T-helper 2 cell treated with Interferon-gamma antibody and Interleukin-4, amounts not matched to agents 100 ng/mL and 5 ng/mL, for 36 hours (primary cell): ENCODE measurements at regions not wholly inside any gene's neighbourhood (a gene's known extent, or its start where the extent isn't known, plus 50 kb on each side); places are given as distances from the start of the nearest gene placed in this dataset.
"Not testable (repeated sequence)": the region's sequence is repeated elsewhere in the genome, so short reads cannot be mapped to it uniquely, and the experiment has no call there.

Experiments used
- intact Hi-C: fragments of 100-400 bp; cut with micrococcal nuclease; formaldehyde crosslinking; loops from one replicate; pipeline ENCODE4 v1.15.1; 2023

DNA sequence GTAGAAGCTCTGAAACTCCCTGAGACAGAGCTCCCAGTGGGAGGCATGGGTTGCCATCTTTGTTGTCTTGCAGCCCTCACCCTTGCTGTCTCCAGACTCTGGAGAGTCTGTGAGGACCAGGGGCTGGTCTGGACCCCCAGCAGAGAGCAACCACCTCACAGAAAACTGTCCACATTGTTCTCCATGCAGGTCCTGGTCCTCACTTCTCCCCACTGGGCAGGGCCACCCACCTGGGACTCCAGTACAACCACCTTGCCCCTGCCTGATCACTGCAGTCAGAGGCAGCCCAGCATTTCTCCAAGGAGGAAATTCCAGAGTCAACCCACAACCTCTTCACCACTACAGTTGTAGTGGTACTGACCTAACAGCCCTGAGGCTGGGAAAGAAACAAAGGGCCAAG lies 285.6 kb upstream of the RPS23 start:
- intact Hi-C loops, result no loop called here

DNA sequence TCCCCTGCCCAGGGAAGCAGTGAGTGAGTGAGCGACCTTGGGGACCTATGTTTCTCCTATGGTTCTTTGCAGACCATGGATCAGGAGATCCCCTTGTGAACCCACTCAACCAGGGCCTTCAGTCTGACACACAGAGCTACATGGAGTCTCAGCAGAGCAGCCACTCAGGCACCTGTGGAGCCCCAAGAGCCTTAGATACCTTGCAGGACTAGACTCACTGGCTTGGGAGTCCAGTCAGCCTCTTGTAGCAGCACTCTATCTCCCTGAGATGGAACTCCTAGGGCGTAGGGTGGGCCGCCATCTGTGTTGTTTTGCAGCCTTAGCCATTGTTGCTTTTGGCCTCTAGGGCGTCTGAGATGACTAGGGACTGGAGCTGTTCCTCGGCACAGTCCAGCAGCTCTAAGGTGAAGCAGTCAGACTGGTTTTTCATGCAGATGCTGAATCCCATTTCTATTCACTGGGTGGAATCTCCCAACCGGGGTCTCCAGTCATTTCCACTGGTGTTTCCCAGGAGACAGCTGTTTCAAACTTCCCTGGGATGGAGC lies 284.6 kb upstream of the RPS23 start:
- intact Hi-C loops, result no loop called here

- intact Hi-C loops, result no loop called here
Observed at GRCh38 chr5:82561797-82562196, 283.6 kb upstream of the RPS23 start.

DNA sequence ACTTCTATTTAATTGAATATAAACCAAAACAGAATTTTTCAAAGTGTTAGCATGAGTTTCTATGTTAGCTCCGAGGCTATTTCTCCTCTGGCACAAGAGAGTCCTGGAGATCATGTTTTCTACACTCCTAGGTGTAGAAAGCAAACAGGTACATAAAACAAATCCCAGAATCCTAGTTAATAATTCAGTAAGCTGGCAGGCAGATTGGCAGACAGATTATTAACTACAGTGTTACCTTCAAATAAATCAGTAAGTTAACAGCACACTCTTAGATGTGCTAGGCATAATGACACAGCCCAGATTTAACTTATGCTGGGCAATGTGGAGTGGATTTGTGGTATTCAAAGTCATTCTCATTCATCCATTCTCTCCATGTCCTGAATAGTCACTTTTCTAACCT lies 282.8 kb upstream of the RPS23 start:
- intact Hi-C loops, result no loop called here

DNA sequence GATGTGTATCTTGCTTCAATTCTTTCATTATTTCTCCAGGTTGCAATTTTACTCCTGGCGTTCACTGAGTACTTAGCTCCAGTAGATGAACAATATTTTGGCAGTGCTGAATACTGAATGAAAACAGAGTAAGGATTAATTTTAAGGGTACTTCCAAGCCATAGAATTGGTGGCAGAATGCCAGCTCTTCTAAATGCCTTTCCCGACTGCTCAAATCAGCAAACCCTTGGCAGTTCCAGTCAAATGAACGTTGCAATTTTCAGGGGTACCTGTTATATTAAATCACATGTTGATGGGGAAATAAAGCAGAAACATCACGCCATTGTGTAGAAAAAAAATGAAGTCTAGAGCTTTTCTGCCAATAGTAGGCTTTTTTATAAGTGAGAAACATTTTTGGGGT lies 282.4 kb upstream of the RPS23 start:
- intact Hi-C loops, result no loop called here

DNA sequence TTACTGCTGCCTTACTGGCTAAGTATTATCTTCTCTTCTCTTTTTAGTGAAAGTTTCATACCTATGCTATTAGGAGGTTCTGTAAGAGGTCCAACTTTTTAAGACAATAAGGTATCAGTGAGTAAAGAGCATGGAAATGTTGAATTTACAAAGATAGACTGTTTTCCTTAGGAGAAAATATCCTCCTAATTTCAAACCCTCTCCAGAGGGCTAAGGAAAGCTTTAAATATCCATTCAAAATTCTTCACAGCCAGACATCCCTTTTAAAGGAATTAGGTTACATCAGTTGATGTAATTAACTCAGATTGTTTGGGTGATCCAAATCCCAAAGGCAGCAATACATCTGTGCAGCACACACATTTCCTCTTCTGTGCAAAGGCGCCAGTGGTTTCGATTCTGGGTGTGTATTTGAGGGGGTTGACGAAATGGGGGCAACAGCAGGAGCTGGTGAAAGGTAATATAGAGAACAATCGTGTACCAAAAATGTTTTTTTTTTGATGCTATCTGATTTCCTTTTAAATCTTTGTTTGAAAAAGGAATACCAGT lies 273.8 kb upstream of the RPS23 start:
- intact Hi-C loops, result no loop called here

DNA sequence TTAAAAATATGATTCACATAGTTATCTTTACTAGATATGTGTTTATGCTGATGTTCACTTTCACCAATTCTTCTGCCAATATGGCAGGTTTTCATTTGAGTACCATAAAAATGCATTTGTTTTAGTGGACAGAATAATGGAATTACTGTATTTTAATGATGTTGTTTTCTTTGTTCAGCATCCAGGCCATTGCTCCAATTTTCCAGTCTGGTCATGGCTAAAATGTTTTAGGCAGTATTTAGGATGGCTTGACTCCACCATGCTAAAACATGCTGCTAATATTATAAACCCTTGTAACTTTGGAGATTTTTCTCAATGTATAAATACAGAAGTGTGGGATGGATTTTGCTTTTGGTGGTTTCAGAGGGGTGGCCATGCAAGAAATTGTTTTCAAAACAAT lies 273.0 kb upstream of the RPS23 start:
- intact Hi-C loops, result no loop called here

- intact Hi-C loops, result no loop called here
Observed at GRCh38 chr5:82549263-82549662, 271.1 kb upstream of the RPS23 start.

GRCh38 chr5:82544004-82544403 lies 265.9 kb upstream of the RPS23 start:
- intact Hi-C loops, result no loop called here

- intact Hi-C loops, result no loop called here
Observed at GRCh38 chr5:82540301-82540700, 262.1 kb upstream of the RPS23 start.

- intact Hi-C loops, result no loop called here
Observed at GRCh38 chr5:82538339-82539034, 260.3 kb upstream of the RPS23 start.

DNA sequence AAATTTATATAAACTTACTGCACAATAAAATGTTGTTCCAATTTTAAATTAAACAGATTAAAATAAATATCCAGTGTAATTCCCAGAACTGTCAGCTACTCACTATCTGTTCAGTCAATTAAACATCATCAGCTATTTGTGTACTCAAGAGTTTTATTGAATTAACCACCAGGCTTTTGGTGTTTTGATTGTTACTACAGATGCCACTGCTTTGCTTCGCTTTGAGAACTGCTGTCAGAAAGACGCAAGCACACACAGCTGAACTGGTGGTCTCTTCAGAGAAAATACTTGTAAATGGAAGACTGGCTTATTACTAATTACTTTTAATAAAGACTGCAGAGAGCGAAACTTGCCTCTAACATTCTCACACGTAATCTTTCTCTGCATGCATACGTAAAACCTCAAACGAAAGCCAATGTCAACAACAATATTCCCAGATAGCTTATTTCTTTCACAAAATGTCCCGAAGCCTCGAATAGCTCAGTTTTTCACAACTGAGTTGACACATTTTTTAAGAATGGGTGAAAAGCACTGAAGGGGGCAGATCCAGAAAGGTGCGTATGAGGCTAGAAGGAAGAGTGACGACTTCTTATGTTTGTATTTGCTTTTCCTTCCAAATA lies 259.6 kb upstream of the RPS23 start:
- intact Hi-C loops, result no loop called here

GRCh38 chr5:82534986-82535385 lies 256.8 kb upstream of the RPS23 start:
- intact Hi-C loops, result no loop called here

DNA sequence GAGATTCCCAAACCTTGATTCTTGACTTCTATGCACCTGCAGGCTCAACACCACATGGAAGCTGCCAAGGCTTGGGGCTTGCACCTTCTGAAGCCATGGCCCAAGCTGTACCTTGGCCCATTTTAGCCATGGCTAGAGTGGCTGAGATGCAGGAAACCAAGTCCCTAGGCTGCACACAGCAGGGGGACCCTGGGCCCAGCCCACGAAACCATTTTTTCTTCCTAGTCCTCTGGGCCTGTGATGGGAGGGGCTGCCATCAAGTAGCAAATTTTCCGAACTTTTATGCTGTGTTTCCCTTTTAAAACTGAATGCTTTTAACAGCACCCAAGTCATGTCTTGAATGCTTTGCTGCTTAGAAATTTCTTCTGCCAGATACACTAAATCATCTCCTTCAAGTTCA lies 253.9 kb upstream of the RPS23 start:
- intact Hi-C loops, result not testable (repeated sequence)

GRCh38 chr5:82526540-82526939 lies 248.4 kb upstream of the RPS23 start:
- intact Hi-C loops, result no loop called here

- intact Hi-C loops, result no loop called here
Observed at GRCh38 chr5:82525626-82526025, 247.5 kb upstream of the RPS23 start.

- intact Hi-C loops, result no loop called here
Observed at GRCh38 chr5:82523633-82524032, 245.5 kb upstream of the RPS23 start.

DNA sequence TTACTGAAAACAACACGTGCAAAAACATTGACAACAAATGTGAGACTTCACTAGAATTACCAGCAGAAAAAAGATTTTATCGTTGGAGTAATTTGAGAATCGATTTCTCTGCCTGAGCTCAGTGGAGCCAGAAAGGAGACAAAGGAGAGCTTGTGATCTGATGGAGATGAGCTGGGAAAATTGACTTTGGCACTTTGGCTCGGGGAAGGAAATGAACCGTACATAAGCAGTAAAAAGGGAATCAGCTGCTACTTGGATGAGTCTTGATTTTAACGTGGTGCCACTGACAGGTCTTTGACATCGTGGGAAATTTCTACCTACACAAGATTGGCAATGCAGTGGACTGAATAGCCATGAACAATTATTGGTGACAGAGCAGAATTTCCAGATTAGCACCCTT lies 244.7 kb upstream of the RPS23 start:
- intact Hi-C loops, result no loop called here

DNA sequence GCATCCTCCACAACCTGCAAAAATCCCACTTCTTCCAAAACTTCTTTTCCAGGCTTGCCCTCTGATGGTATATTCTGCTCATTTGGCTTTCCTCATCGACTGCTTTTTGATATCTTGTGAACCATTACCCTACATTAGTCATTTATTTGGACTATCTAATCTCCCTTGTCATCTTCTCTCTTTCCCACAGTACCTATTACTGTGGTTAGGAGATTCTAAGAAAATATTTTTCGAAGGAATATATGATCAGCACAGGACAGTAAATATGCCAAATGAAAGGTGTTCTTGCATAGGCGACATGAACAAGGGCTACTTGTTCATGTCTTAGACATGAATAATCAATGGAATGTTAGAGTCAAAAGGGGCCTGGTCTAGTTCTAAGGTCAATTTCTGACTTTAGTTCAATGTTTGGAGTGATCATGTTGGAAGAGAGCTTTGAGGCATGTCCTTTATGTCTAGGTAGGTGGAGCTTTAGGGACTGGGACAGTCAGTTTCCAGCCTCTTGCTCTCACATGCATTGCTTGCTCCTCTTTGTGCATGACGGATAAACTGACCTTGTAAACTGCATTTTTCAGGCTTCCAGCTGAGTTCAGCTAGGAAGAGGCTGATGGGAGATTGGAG lies 243.4 kb upstream of the RPS23 start:
- intact Hi-C loops, result no loop called here

- intact Hi-C loops, result no loop called here
Observed at GRCh38 chr5:82519558-82519957, 241.4 kb upstream of the RPS23 start.

DNA sequence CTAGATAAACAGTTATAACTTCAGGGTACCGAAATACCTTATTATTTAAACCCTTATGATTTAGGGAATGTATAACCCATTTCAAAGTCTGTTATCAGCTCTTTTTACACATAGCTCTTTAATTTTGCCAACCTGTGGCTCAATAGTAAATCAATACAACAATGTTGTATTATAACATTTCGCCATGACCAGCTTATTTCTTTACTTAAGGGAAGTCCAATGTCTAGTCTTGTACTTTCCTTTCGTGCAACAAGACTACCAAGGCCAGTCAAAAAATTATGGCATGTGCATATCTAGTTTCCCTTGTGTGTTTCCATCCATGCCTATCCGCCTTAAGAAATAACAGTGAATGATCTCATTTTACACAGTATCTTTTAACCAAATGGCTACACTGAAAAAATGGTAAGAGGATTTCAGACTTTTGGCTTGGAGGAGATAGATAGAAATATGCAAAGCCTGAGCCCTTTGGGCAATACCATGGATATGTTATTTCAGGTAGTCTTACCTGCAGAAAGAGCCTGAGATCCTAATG lies 239.5 kb upstream of the RPS23 start:
- intact Hi-C loops, result no loop called here

DNA sequence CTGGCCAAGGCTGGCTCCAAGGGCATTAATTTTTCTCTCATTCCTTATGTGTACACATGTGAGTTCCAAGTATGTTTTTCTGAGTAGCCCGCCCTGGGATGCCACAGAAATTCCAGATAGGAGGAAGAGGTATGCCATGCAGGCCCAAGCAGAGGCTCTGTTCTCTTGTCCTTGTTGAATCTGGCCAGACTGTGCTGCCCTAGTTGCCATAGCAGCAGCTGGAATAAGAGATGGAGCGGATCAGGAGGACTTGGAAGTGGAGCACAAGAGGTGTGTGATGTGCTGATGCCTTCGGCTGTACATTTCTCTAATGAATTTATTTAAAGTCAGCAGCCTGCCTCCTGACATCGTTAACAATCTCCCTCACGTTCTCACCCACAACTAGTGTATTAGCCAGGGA lies 235.6 kb upstream of the RPS23 start:
- intact Hi-C loops, result no loop called here
